GM06990 (cell line): ENCODE measurements at regions not wholly inside any gene's neighbourhood (a gene's known extent, or its start where the extent isn't known, plus 50 kb on each side); places are given as distances from the start of the nearest gene placed in this dataset.

Experiments used
- DNase-seq: peaks from one replicate; pipeline ENCODE4 v3.0.0-alpha.2; 2011; ENCODE audit not compliant: insufficient read length; ENCODE audit errors: extremely low read depth
- H3K27me3 ChIP-seq: replicated peaks from 2 replicates; pipeline ENCODE4 v1.6.0; 2011; ENCODE audit warnings: low read length; ENCODE audit not compliant: control insufficient read depth, insufficient read depth
- H3K36me3 ChIP-seq: 2 replicates; pipeline ENCODE4 v1.5.1; 2011; ENCODE audit warnings: low read length; ENCODE audit not compliant: control insufficient read depth, insufficient read depth
- H3K4me3 ChIP-seq: replicated peaks from 2 replicates; pipeline ENCODE4 v1.5.1; 2011; ENCODE audit warnings: low read depth, mild to moderate bottlenecking, control low read depth, low read length
- CTCF ChIP-seq: IDR thresholded peaks from 2 replicates; pipeline ENCODE4 v1.5.1; 2011; ENCODE audit warnings: low read length, control low read depth, mild to moderate bottlenecking, inconsistent platforms; ENCODE audit not compliant: insufficient read depth, poor library complexity, severe bottlenecking

GRCh38 chr21:38973552-38973951, 167.8 kb downstream of the ETS2 start:
- TF ChIP-seq CTCF: no peak
- no peak for DNase-seq
- no peak overlapping the region for H3K4me3 ChIP-seq
- H3K36me3 ChIP-seq: no peaks in the 10 kb centered on the region
- H3K27me3 ChIP-seq: peaks cover 3% of the 10 kb centered on the region

GRCh38 chr21:38972078-38972477, 166.3 kb downstream of the ETS2 start:
- no peak for TF ChIP-seq CTCF
- no peak for DNase-seq
- Histone ChIP-seq H3K27me3 (peaks cover 3% of the 10 kb centered on the region), H3K36me3 (no peaks in the 10 kb centered on the region), H3K4me3 (no peak overlapping the region)

GRCh38 chr21:38970765-38971164, 165.0 kb downstream of the ETS2 start:
- DNase-seq: no peak
- no peak overlapping the region for H3K4me3 ChIP-seq
- H3K36me3 ChIP-seq: no peaks in the 10 kb centered on the region
- H3K27me3 ChIP-seq: peaks cover 3% of the 10 kb centered on the region
- TF ChIP-seq CTCF: no peak

- H3K36me3 ChIP-seq: no peaks in the 10 kb centered on the region
- DNase-seq: no peak
- H3K27me3 ChIP-seq: peaks cover 3% of the 10 kb centered on the region
- no peak for TF ChIP-seq CTCF
- H3K4me3 ChIP-seq: no peak overlapping the region
Measured at GRCh38 chr21:38968887-38969543, 163.3 kb downstream of the ETS2 start.

GRCh38 chr21:38965910-38966504, 160.3 kb downstream of the ETS2 start:
- Histone ChIP-seq H3K36me3 (no peaks in the 10 kb centered on the region), H3K27me3 (no peaks in the 10 kb centered on the region; the same call in 1 of the 2 replicates), H3K4me3 (no peak overlapping the region)
- TF ChIP-seq CTCF: no peak
- no peak for DNase-seq
